ENCODE measurements at regions not wholly inside any gene's neighbourhood (a gene's known extent, or its start where the extent isn't known, plus 50 kb on each side); places are given as distances from the start of the nearest gene placed in this dataset.

- TF ChIP-seq CTCF (IDR thresholded peaks at IDR 0.05) (no peak), POLR2A (IDR thresholded peaks at IDR 0.05) (no peak)
These were observed 127.5 kb downstream of the HS3ST1 start for GRCh38 chr4:11301075-11301660.

Data from body of pancreas (tissue), 4 donors.